D721Med (cell line): ENCODE measurements at regions not wholly inside any gene's neighbourhood (a gene's known extent, or its start where the extent isn't known, plus 50 kb on each side); places are given as distances from the start of the nearest gene placed in this dataset.

Experiments
- DNase-seq: peaks from one replicate; pipeline ENCODE4 v3.0.0; 2011; ENCODE audit warnings: low spot score; ENCODE audit not compliant: insufficient read length
- FAIRE-seq: peaks from 2 replicates; lab custom pipeline; 2011; peaks lifted over from hg19 to GRCh38; lab: Jason Lieb, UNC
- TF ChIP-seq, protein P1 (sequence below): IDR thresholded peaks from 2 replicates; pipeline ENCODE4 v1.5.1; 2012; ENCODE audit warnings: mild to moderate bottlenecking, control low read depth; ENCODE audit not compliant: insufficient read depth; ENCODE audit errors: missing control alignments

DNA sequence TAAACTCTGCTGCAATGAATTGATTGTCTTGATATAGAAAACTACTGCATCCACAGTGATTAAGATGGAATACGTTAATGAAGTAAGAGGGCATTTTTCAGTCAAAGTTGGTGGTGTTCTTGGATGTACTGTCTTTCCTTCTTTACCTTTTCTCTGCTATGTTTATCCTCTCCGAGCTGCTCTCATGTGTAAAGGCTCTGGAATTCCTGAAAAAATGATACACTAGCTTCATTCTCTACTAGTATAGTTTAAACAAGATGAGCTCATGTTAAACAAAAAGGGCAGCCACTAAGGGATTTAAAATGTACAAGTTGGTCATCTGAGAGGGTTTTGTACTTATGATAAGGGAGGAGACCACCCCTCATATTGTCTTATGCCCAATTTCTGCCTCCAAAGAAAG is 504.6 kb upstream of the NECTIN3 start:
- TF ChIP-seq, protein P1, sequence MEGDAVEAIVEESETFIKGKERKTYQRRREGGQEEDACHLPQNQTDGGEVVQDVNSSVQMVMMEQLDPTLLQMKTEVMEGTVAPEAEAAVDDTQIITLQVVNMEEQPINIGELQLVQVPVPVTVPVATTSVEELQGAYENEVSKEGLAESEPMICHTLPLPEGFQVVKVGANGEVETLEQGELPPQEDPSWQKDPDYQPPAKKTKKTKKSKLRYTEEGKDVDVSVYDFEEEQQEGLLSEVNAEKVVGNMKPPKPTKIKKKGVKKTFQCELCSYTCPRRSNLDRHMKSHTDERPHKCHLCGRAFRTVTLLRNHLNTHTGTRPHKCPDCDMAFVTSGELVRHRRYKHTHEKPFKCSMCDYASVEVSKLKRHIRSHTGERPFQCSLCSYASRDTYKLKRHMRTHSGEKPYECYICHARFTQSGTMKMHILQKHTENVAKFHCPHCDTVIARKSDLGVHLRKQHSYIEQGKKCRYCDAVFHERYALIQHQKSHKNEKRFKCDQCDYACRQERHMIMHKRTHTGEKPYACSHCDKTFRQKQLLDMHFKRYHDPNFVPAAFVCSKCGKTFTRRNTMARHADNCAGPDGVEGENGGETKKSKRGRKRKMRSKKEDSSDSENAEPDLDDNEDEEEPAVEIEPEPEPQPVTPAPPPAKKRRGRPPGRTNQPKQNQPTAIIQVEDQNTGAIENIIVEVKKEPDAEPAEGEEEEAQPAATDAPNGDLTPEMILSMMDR, result no peak
- FAIRE-seq (no peak), DNase-seq (no peak)

DNA sequence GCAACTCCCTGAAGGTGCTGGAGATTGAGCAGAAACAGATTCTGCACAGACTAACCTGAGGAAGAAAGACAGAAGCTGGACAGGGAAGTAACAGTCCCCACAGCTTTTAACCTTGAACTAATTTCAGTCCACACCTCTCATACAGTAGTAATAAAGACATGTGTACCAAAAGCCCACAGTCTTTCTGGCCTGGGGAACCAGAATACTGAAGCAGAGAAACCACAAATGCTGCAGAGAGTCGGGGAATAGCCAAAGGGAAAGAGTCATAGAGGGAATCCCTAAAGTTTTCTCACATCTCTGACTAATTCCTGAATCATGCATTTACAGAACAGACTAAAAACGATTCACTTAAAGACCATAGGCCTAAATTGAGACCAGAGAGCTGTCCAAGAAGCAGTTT is 503.4 kb upstream of the NECTIN3 start:
- DNase-seq (no peak), FAIRE-seq (no peak)
- TF ChIP-seq, protein P1, result no peak

DNA sequence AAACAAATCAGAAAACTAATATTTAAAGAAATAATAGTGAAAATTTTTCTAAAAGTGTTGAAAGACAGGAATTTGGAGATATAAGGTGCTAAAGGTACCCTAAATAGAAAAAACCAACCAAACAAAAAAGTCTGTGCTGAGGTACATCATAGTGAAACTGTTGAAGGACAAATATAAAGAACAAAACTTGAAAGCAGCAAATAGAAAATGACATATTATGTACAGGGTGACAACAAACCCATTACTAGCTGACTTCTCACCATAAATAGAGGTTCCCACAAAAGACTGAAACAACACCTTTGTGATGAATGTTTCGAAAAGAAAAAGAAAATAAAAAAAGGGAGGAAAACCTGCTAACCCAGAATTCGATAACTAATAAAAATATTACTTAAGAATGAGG is 502.5 kb upstream of the NECTIN3 start:
- TF ChIP-seq, protein P1, result no peak
- DNase-seq (no peak), FAIRE-seq (no peak)

DNA sequence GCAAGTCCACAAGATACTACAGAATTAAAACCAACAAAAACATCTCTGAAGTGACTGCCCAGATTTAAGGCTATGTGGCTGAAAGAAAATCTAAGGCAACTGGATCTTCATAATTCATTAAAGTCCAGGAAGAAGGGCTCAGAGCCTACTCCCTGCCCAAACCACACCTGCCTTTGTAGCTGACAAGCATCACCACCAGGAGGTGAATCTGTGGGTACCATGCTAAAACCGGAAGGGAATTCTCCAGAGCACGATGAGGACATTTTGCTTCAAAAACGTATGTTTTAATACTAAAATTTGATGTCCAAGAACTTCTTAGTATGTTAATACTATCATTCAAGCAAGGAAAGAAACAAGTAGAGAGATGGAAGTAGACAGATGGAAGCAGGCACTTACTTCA is 495.9 kb upstream of the NECTIN3 start:
- TF ChIP-seq, protein P1, result no peak
- DNase-seq (no peak), FAIRE-seq (no peak)

DNA sequence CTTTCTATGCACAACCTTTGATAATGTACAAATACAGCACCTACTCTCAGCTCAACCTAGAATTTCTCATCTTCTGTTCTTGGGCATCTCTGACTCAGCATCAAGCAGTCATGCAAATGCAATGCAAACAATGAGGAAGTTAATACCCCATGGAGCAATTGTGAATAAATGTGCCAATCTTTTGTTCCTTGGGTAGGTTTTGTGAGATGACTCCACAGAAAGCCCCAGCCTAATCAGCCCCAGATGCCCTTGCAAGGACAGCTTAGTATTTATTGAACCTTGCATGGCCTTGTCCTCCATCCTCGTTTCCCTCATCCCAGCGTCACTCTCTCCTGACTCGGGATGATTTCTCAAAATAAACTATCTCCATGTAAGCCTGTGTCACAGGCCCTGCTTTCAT is 494.7 kb upstream of the NECTIN3 start:
- DNase-seq (no peak), FAIRE-seq (no peak)
- TF ChIP-seq, protein P1, result no peak

DNA sequence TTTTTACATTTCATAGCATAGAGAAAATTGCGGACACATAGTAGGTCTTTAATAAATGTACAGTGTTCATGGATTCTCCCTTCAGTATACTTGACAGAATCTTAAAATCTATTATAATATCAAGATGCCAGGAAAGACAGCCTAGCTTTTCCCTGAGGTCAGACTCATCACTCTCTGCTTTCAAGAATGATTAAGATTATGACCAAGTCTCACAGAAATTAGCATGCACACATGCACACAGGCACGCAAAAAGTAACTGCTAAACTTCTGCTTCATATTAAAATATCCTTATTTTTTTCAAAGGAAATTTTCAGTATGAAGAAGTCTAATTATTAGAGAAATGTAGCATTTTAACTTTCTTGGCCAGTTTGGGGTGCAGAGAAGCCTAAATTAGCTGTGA is 493.8 kb upstream of the NECTIN3 start:
- TF ChIP-seq, protein P1, result no peak
- FAIRE-seq, result no peak
- no peak for DNase-seq

DNA sequence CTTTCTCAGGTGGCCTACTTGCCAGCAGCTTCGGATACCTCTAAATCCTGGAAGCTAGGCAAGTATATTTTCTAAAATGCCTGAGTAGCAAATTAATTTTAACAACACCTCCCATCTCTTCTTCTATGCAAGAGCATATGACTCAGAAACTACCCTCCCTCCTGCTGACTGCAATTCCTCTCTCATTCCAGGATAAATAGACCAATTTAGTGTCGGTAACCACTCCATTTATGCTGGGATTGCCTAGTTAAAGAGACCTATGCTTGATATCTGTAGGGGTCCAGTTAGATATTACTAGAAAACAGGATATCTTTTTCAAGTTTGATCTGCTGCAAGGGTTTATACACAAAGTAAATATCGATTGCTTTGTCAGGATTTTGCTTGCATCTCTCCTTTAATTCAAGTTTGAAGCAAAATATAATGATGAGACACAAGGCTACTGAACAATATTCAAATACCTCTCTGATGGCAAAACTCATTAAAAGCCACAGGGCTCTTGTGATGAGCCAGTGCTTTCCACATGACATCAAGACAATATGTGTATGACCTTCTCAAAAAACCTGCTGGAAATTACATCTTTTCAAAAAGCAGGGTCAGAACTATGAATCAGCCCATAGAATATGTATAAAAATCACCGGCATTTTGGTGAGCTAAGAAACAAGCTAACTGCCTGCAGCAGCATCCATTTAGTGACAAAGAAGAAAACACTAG is 491.6 kb upstream of the NECTIN3 start:
- DNase-seq (no peak), FAIRE-seq (no peak)
- TF ChIP-seq, protein P1, result no peak
